Stimulated activated CD4-positive, alpha-beta T cell treated with anti-CD3 and anti-CD28 coated beads, Interleukin-4, amount 100 ng/mL, for 4 hours (primary cell): ENCODE measurements at regions not wholly inside any gene's neighbourhood (a gene's known extent, or its start where the extent isn't known, plus 50 kb on each side); places are given as distances from the start of the nearest gene placed in this dataset.

ENCODE experiments used
- DNase-seq, 2 experiments: peaks; one replicate each; pipeline ENCODE4 v3.0.0-alpha.2; 2020

DNA sequence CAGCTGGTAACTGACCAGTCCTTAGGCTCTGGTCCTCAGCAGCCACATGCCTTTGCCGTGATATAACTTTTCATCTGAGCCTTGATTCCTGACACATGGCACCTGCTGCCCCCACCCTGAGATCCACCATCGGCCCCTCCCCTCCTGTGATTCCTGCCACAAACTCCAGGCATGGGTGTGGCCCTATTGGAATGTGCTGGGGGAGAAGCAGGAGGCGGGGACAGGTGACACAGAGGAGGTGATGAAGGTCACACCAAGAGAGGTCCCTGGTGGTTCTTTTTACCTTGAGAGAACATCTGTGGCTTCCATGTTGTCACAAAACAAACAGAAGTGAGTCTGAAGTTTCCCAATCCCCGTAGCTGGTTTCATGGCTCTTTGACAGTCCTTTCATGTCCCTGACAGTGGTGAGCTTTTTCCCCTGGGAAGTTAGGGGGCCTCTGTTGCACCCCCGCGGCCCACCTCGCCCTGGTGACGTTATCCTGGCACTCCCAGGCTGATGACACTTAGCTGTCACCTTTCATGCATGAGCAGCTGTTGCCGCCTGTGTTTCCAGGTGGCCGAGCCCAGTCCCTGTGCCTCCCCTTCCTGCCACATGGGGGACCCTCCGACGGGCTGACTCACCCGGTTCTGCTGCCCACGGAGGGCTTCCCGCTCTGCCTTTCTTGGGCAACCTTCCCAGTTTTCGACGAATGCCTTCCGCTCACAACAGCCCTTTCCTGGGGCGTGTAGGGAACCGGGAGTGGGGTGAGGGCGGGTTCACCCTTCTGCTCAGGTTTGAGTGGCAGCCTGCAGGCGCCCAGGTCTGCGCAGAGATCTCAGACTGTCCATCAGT, 66.3 kb upstream of the GLI2 start:
- no peak for DNase-seq

- no peak for DNase-seq
Observed at GRCh38 chr2:120669971-120670370, 65.7 kb upstream of the GLI2 start.

GRCh38 chr2:120670371-120670770, 65.3 kb upstream of the GLI2 start:
- no peak for DNase-seq

GRCh38 chr2:120670771-120671480, 64.7 kb upstream of the GLI2 start:
- DNase-seq, result no peak

- DNase-seq, result no peak
Observed at GRCh38 chr2:120672526-120673204, 63.0 kb upstream of the GLI2 start.

GRCh38 chr2:120673205-120673550, 62.5 kb upstream of the GLI2 start:
- DNase-seq, result no peak

DNA sequence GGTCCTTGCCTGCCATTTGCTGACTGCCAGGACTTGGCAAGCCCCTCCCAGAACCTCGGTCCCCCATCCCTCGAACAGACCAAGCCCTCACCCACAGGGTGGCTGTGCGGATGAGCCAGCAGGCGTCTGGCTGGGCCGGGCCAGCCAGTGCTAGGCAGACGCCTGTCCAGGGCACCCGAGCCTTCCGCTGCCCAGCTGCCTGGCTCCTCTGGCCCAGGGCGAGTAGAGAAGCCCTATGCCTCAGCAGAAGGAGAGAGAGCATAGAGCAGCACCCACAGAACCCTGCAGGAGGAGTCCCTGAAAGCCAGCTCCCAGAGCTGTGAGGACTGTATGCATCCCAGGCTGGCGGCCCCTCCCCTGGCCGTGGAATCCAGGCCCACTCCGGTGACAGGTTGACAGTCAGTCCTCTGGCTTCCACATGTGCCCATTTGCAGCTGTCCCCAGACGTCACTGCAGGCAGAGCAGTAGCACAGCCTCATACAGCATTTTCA, 62.1 kb upstream of the GLI2 start:
- DNase-seq, result no peak

- DNase-seq, result no peak
Observed at GRCh38 chr2:120674246-120675170, 61.2 kb upstream of the GLI2 start.

DNA sequence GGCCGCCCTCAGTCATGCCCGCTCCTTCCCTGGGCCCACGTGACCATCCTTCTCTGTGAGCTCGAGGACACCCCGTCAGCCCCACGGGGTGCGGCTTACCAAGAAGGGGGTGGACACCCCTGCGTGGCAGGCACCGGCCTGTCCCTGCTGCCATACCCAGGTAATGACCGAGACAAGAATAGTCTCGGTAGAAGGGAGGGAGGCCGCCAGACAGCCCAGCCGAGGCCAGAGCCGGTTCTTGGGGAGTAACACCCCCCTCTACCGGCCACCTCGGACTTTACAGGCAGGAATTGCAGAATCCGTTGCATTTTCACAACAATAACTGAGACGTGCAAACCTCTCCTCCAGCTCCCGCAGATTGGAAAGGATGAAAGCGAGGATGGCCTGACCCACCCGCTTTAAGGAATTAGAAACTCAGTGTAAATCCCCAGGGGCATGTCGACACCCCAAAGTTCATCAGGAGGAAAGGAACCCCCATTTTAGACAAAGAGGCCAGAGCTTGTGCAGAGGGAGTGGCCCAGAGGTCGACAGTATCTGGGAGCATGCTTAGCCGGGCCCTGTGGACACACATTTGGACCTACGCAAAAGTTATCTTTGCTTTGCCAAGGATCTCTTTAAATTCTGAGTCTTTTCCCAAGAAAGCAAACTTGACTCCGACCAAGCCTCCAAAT, 60.1 kb upstream of the GLI2 start:
- peak; percentile 18 to 43 for DNase-seq

DNA sequence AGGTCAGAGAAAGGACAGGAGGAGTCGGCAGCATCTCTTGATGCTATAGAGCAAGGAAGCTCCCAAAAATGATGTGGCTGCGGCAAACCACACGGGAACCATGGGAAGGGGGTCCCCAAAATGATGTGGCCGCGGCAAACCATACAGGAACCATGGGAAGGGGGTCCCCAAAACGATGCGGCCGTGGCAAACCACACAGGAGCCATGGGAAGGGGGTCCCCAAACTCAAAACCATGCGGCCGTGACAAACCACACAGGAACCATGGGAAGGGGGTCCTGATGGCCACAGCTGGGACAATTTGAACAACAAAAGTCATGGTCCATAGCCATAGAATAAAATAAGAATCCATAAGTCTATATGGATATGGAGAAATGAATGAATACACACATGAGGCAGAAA, 58.4 kb upstream of the GLI2 start:
- no peak for DNase-seq

- no peak for DNase-seq
Observed at GRCh38 chr2:120677696-120678247, 57.9 kb upstream of the GLI2 start.

DNA sequence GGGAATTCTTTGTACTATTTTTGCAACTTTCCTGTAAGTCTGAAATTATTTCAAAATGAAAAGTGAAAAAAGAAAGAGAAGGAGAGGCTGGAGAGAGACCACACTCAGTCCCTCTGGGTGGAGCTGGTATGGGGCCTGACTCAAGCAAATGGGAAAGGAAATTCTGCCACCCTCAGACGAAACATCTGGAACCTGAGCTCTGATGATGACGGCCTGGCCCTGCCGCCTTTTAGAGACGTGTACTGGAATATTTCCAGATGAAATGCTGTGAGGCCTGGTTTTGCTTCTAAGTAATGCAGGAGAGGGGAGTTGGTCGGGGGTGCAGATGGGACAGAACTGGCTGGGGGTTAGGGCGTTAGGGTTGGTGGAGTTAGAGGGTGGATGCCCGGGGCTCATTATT, 57.4 kb upstream of the GLI2 start:
- DNase-seq, result no peak

- DNase-seq, result no peak
Observed at GRCh38 chr2:120678926-120679325, 56.7 kb upstream of the GLI2 start.

DNA sequence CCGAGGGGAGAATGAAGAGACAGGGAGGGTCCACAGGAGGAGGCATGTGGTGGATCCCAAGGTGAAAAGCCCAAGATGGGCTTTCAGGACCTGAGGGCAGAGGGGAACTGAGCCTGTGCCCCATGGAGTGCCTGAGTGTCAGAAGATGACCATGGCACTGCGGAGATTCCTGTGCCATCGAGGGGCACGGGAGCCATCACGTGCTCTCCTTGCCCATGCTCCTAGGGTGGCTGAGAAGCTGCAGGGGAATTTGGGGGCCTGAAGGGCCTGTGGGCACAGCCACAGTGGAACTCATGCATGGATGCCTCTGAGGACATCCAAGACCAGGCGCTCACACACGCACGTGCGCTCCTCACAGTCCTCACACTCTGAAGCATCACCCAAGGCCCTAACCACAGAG, 56.1 kb upstream of the GLI2 start:
- DNase-seq, result no peak

- peak; percentile 50 to 65 for DNase-seq
Observed at GRCh38 chr2:120680136-120680761, 55.4 kb upstream of the GLI2 start.

DNA sequence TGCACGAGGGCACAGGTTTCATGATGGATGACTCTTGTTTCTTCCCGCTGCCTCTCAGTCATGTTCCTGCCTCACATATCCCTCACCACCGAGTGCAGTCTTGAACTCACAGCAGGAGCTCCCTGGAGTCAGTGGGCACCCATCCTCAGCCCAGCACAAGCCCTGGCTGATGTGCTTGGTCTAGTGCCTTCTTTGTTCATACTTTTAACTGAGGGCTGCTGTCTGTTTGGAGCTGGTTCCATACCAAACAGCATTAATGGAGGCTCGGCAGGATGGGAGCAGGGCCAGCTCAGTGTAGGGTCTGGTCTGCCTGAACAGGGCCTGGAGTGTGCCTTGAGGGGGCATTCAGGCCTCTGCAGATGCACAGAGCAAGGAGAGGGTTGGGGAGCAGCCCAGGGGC, 54.5 kb upstream of the GLI2 start:
- DNase-seq, result no peak

- DNase-seq, result no peak
Observed at GRCh38 chr2:120681696-120682288, 53.9 kb upstream of the GLI2 start.

DNA sequence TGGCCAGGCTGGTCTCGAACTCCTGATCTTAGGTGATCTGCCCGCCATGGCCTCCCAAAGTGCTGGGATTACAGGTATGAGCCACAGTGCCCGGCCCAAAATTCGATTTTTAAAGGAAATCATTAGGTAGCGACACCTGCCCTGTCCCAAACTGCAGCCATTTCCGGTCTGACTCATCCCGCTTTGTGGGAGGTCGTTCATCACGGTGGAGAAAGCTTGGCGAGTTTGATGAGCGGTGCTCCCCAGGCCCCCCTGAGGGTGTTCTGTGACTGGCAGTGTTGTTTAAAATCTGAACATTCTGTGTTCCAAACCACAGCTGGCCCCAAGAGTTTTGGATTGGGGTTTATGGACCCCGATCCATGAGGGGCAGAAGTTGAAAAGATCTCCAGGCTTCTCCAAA, 53.0 kb upstream of the GLI2 start:
- no peak for DNase-seq

GRCh38 chr2:120683081-120683480, 52.6 kb upstream of the GLI2 start:
- no peak for DNase-seq

DNA sequence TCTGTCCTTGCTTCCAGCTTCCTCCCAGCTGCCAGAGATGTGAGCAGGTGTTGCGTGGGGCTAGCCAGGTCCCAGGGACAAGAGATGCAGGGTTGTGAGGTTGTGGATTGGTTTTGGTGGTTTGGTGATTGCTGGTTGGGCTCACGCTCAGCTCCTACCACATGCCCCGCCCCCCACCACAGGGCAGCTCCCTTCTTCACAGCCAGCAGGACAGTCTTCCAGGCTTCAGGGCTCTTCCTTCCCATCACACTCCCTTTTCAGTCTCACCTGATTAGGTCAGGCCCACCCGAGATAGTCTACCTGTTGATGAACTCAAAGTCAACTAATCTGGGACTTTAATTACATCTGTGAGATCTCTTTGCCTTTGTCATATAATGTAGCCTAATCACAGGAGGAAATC, 52.0 kb upstream of the GLI2 start:
- no peak for DNase-seq
